DND-41 (cell line): ENCODE measurements at regions not wholly inside any gene's neighbourhood (a gene's known extent, or its start where the extent isn't known, plus 50 kb on each side); places are given as distances from the start of the nearest gene placed in this dataset.
A peak's percentile ranks its signal among the peaks of the same experiment; 100 is the strongest.

Experiments used
- ATAC-seq: fragments of 200-7000 bp; cut with Tn5 transposase; 3 replicates; pipeline ENCODE4 v1.9.1; 2021; ENCODE audit warnings: low read depth; ENCODE audit not compliant: insufficient read depth
- DNase-seq: peaks from one replicate; pipeline ENCODE4 v3.0.0-alpha.2; 2020
- H2AFZ ChIP-seq: 2 replicates; pipeline ENCODE4 v1.6.0; 2012; ENCODE audit warnings: low read depth, low read length
- H3K27ac ChIP-seq: 2 replicates; pipeline ENCODE4 v1.5.1; 2012; ENCODE audit warnings: low read length, inconsistent platforms
- H3K27me3 ChIP-seq: fragments of 200-600 bp; sonication (generic); 2 replicates; pipeline ENCODE4 v1.6.0; 2012; ENCODE audit warnings: low read length, mild to moderate bottlenecking, inconsistent platforms; ENCODE audit not compliant: insufficient read depth, poor library complexity
- H3K36me3 ChIP-seq: 2 replicates; pipeline ENCODE4 v1.5.1; 2012; ENCODE audit warnings: low read length, inconsistent platforms; ENCODE audit not compliant: insufficient read depth
- H3K4me1 ChIP-seq: 2 replicates; pipeline ENCODE4 v1.5.1; 2012; ENCODE audit warnings: mild to moderate bottlenecking, low read length; ENCODE audit not compliant: insufficient read depth
- H3K4me2 ChIP-seq: 2 replicates; pipeline ENCODE4 v1.6.0; 2012; ENCODE audit warnings: mild to moderate bottlenecking, moderate library complexity, low read length, inconsistent platforms; ENCODE audit not compliant: insufficient read depth
- H3K4me3 ChIP-seq, 2 experiments: fragments of 200-600 bp in 1 of 2; shearing (Covaris generic) in 1 of 2; 2 replicates each; pipeline ENCODE4 v1.5.1; 2012 to 2016; ENCODE audit warnings: inconsistent platforms in 2 of 2, low read length in 2 of 2, mild to moderate bottlenecking in 2 of 2, low read depth in 1 of 2, moderate library complexity in 1 of 2
- H3K79me2 ChIP-seq: 2 replicates; pipeline ENCODE4 v1.6.0; 2012; ENCODE audit warnings: low read length, inconsistent platforms; ENCODE audit not compliant: insufficient read depth
- H3K9ac ChIP-seq: 2 replicates; pipeline ENCODE4 v1.6.0; 2012; ENCODE audit warnings: low read depth, mild to moderate bottlenecking, inconsistent platforms, low read length, moderate library complexity
- H3K9me3 ChIP-seq: 2 replicates; pipeline ENCODE4 v1.5.1; 2012; ENCODE audit warnings: low read length, moderate library complexity, mild to moderate bottlenecking, inconsistent platforms; ENCODE audit not compliant: insufficient read depth, severe bottlenecking
- H4K20me1 ChIP-seq: 2 replicates; pipeline ENCODE4 v1.6.0; 2012; ENCODE audit warnings: low read length; ENCODE audit not compliant: insufficient read depth
- CTCF ChIP-seq: IDR thresholded peaks from 2 replicates; pipeline ENCODE4 v1.5.1; 2012; ENCODE audit warnings: borderline replicate concordance, low read length, moderate library complexity, mild to moderate bottlenecking; ENCODE audit not compliant: poor library complexity, severe bottlenecking; ENCODE audit errors: extremely low read depth
- EZH2 ChIP-seq: IDR thresholded peaks from 3 replicates; pipeline ENCODE4 v1.6.1; 2012; ENCODE audit warnings: borderline replicate concordance, low read depth, mild to moderate bottlenecking, moderate library complexity, low read length, inconsistent platforms; ENCODE audit not compliant: severe bottlenecking

GRCh38 chr12:92255741-92256140, 110.1 kb upstream of the BTG1 start:
- ATAC-seq = peak; percentile 40; the same call in 2 of the 3 replicates
- Histone ChIP-seq H3K79me2 (no peaks in the 10 kb centered on the region), H2AFZ (no peak overlapping the region), H3K27ac (peak overlapping the region; percentile 28), H3K4me1 (peaks cover 29% of the 10 kb centered on the region), H3K4me3 (no peak overlapping the region), H3K9me3 (no peaks in the 10 kb centered on the region), H3K36me3 (no peaks in the 10 kb centered on the region), H3K9ac (no peak overlapping the region), H3K27me3 (no peaks in the 10 kb centered on the region), H4K20me1 (no peaks in the 10 kb centered on the region), H3K4me2 (no peak overlapping the region)
- DNase-seq = no peak
- TF ChIP-seq EZH2 = no peak

GRCh38 chr12:92253301-92253700, 107.7 kb upstream of the BTG1 start:
- DNase-seq (no peak), ATAC-seq (no peak)
- no peaks in the 10 kb centered on the region for H3K9me3 ChIP-seq
- H3K36me3 ChIP-seq = no peaks in the 10 kb centered on the region
- H3K27ac ChIP-seq = no peak overlapping the region
- no peaks in the 10 kb centered on the region for H4K20me1 ChIP-seq
- no peaks in the 10 kb centered on the region for H3K79me2 ChIP-seq
- peaks cover 14% of the 10 kb centered on the region for H3K4me1 ChIP-seq
- TF ChIP-seq EZH2 = no peak
- no peak for TF ChIP-seq CTCF
- H2AFZ ChIP-seq = no peak overlapping the region
- no peak overlapping the region for H3K4me2 ChIP-seq
- no peaks in the 10 kb centered on the region for H3K27me3 ChIP-seq
- H3K9ac ChIP-seq = no peak overlapping the region
- no peak overlapping the region for H3K4me3 ChIP-seq

- no peak for ATAC-seq
- no peaks in the 10 kb centered on the region for H3K79me2 ChIP-seq
- no peak overlapping the region for H3K4me3 ChIP-seq
- no peaks in the 10 kb centered on the region for H3K36me3 ChIP-seq
- H3K4me1 ChIP-seq = no peaks in the 10 kb centered on the region
- H3K27ac ChIP-seq = no peak overlapping the region
- no peaks in the 10 kb centered on the region for H4K20me1 ChIP-seq
- no peak for DNase-seq
- no peak overlapping the region for H2AFZ ChIP-seq
- H3K4me2 ChIP-seq = no peak overlapping the region
- H3K27me3 ChIP-seq = no peaks in the 10 kb centered on the region
- H3K9me3 ChIP-seq = no peaks in the 10 kb centered on the region
- TF ChIP-seq CTCF (no peak), EZH2 (no peak)
- no peak overlapping the region for H3K9ac ChIP-seq
Observed at GRCh38 chr12:92248977-92249376, 103.3 kb upstream of the BTG1 start.

GRCh38 chr12:92244036-92244435, 98.4 kb upstream of the BTG1 start:
- Histone ChIP-seq H3K9ac (no peak overlapping the region), H3K4me2 (no peak overlapping the region), H3K27ac (no peak overlapping the region), H3K4me3 (no peak overlapping the region), H3K4me1 (peaks cover 3% of the 10 kb centered on the region; the same call in 1 of the 2 replicates), H2AFZ (no peak overlapping the region), H4K20me1 (no peaks in the 10 kb centered on the region), H3K79me2 (no peaks in the 10 kb centered on the region), H3K27me3 (no peaks in the 10 kb centered on the region), H3K9me3 (no peaks in the 10 kb centered on the region), H3K36me3 (no peaks in the 10 kb centered on the region)
- no peak for TF ChIP-seq CTCF
- no peak for TF ChIP-seq EZH2
- no peak for ATAC-seq
- DNase-seq = no peak
